IMR-90 (cell line): ENCODE measurements at regions not wholly inside any gene's neighbourhood (a gene's known extent, or its start where the extent isn't known, plus 50 kb on each side); places are given as distances from the start of the nearest gene placed in this dataset.
"Not testable (repeated sequence)": the region's sequence is repeated elsewhere in the genome, so short reads cannot be mapped to it uniquely, and the experiment has no call there.

Experiments used
- ATAC-seq: fragments of 200-7000 bp; cut with Tn5 transposase; 2 replicates; pipeline ENCODE4 v1.9.1; 2020; ENCODE audit warnings: low read depth, mild to moderate bottlenecking, moderate library complexity
- BruUV-seq: library from RNA; stranded (reverse); fragments of 400-500 nt; replicated peaks from 2 replicates; lab custom pipeline; 2021; lab: Mats Ljungman, UMichigan
- CTCF ChIA-PET: fragments of 300-600 bp; formaldehyde crosslinking; extraction: SDS; loops from one replicate; lab custom pipeline; 2021; ENCODE audit warnings: antibody characterized with exemption; lab: Yijun Ruan, JAX
- POLR2A ChIA-PET: fragments of 300-600 bp; sonication (Branson Sonifier 250); formaldehyde crosslinking; loops from one replicate; lab custom pipeline; 2022; ENCODE audit warnings: antibody characterized with exemption; ENCODE audit not compliant: unreplicated experiment; lab: Charles Lee
- DNase-seq: peaks from one replicate; pipeline ENCODE4 v3.0.0; 2013
- H2AFZ ChIP-seq: replicated peaks from 2 replicates; pipeline ENCODE3; 2013; ENCODE audit warnings: low read length, mild to moderate bottlenecking; ENCODE audit not compliant: poor library complexity
- H2AK5ac ChIP-seq: 2 replicates; pipeline ENCODE4 v1.6.1; 2013; ENCODE audit warnings: low read depth, low read length, inconsistent platforms
- H2AK9ac ChIP-seq: replicated peaks from 2 replicates; pipeline ENCODE3; 2013; ENCODE audit warnings: mild to moderate bottlenecking, low read depth, low read length, moderate library complexity; ENCODE audit not compliant: poor library complexity
- H2BK120ac ChIP-seq: 2 replicates; pipeline ENCODE4 v1.6.1; 2013; ENCODE audit warnings: low read depth, low read length, inconsistent platforms
- H2BK15ac ChIP-seq: 3 replicates; pipeline ENCODE4 v1.6.1; 2013; ENCODE audit warnings: low read depth, low read length, inconsistent platforms
- H2BK20ac ChIP-seq: 2 replicates; pipeline ENCODE4 v1.6.1; 2013; ENCODE audit warnings: low read depth, mild to moderate bottlenecking, inconsistent platforms, low read length, moderate library complexity
- H2BK5ac ChIP-seq: 2 replicates; pipeline ENCODE4 v1.6.1; 2013; ENCODE audit warnings: mild to moderate bottlenecking, low read depth, low read length, inconsistent platforms; ENCODE audit not compliant: poor library complexity, severe bottlenecking
- H3K14ac ChIP-seq: replicated peaks from 2 replicates; pipeline ENCODE4 v1.6.1; 2013; ENCODE audit warnings: low read depth, low read length, inconsistent platforms
- H3K18ac ChIP-seq: 2 replicates; pipeline ENCODE4 v1.6.1; 2013; ENCODE audit warnings: low read depth, low read length, control low read depth
- H3K23ac ChIP-seq: 2 replicates; pipeline ENCODE4 v1.6.1; 2013; ENCODE audit warnings: low read depth, low read length, inconsistent platforms
- H3K27ac ChIP-seq: 2 replicates; pipeline ENCODE4 v1.5.1; 2013; ENCODE audit warnings: mild to moderate bottlenecking, control low read depth, low read length; ENCODE audit not compliant: insufficient read depth
- H3K27me3 ChIP-seq: 2 replicates; pipeline ENCODE4 v1.6.1; 2013; ENCODE audit warnings: low read length; ENCODE audit not compliant: control insufficient read depth, insufficient read depth
- H3K36me3 ChIP-seq: 2 replicates; pipeline ENCODE4 v1.6.1; 2013; ENCODE audit warnings: low read length, mixed read lengths; ENCODE audit not compliant: control insufficient read depth, insufficient read depth
- H3K4ac ChIP-seq: 2 replicates; pipeline ENCODE4 v1.6.1; 2013; ENCODE audit warnings: low read depth, low read length, inconsistent platforms
- H3K4me1 ChIP-seq: 2 replicates; pipeline ENCODE4 v1.6.1; 2013; ENCODE audit warnings: low read length, mixed read lengths; ENCODE audit not compliant: control insufficient read depth, insufficient read depth
- H3K4me2 ChIP-seq: 2 replicates; pipeline ENCODE4 v1.6.1; 2013; ENCODE audit warnings: low read depth, mild to moderate bottlenecking, control low read depth, low read length, moderate library complexity
- H3K4me3 ChIP-seq: 2 replicates; pipeline ENCODE4 v1.5.1; 2013; ENCODE audit warnings: low read depth, mild to moderate bottlenecking, control low read depth, low read length, moderate library complexity; ENCODE audit not compliant: insufficient read depth
- H3K56ac ChIP-seq: 2 replicates; pipeline ENCODE4 v1.6.1; 2013; ENCODE audit warnings: low read length, inconsistent platforms; ENCODE audit not compliant: insufficient read depth; ENCODE audit errors: extremely low read depth
- H3K79me1 ChIP-seq, 2 experiments: 2 replicates each; pipeline ENCODE4 v1.6.1; 2013; ENCODE audit warnings: low read length in 2 of 2, inconsistent platforms in 1 of 2, low read depth in 1 of 2
- H3K9ac ChIP-seq: 2 replicates; pipeline ENCODE4 v1.6.1; 2013; ENCODE audit warnings: low read depth, low read length, control low read depth
- H3K9me1 ChIP-seq: 2 replicates; pipeline ENCODE4 v1.6.1; 2013; ENCODE audit warnings: low read length, inconsistent platforms; ENCODE audit not compliant: insufficient read depth
- H3K9me3 ChIP-seq: 2 replicates; pipeline ENCODE4 v1.6.1; 2013; ENCODE audit warnings: low read length; ENCODE audit not compliant: control insufficient read depth, insufficient read depth
- H4K20me1 ChIP-seq: 2 replicates; pipeline ENCODE4 v1.6.1; 2013; ENCODE audit warnings: low read length, inconsistent platforms; ENCODE audit not compliant: insufficient read depth
- H4K5ac ChIP-seq: 2 replicates; pipeline ENCODE4 v1.6.1; 2013; ENCODE audit warnings: mild to moderate bottlenecking, low read depth, low read length, control low read depth
- H4K8ac ChIP-seq, 2 experiments: 2 replicates each; pipeline ENCODE4 v1.6.1; 2013; ENCODE audit warnings: low read depth in 2 of 2, low read length in 2 of 2, control low read depth in 1 of 2, inconsistent platforms in 1 of 2
- H4K91ac ChIP-seq: 2 replicates; pipeline ENCODE4 v1.6.1; 2013; ENCODE audit warnings: low read depth, low read length, inconsistent platforms; ENCODE audit not compliant: insufficient read depth
- WGBS, 2 experiments: methylation state at CpG; one replicate each; pipeline versions ENCODE4 v1.1.5 to v1.1.7; 2013; ENCODE audit warnings: missing lambda C conversion rate in 2 of 2; ENCODE audit not compliant: insufficient read length in 1 of 2; ENCODE audit errors: extremely low coverage in 2 of 2; 5-methylcytosine and 5-hydroxymethylcytosine counted together
- dilution Hi-C: fragments of 300-500 bp; cut with HindIII; formaldehyde crosslinking; loops from one replicate; pipeline ENCODE4 v1.14.3; 2018; ENCODE audit warnings: low sequenced_read_pairs; ENCODE audit not compliant: unreplicated experiment
- in situ Hi-C: fragments of 300-500 bp; cut with MboI; formaldehyde crosslinking; loops from 3 replicates; pipeline ENCODE4 v1.14.3; 2019; ENCODE audit warnings: low sequenced_read_pairs, inconsistent platforms, mixed read lengths
- intact Hi-C: fragments of 100-400 bp; cut with micrococcal nuclease; formaldehyde crosslinking; loops from 2 replicates; pipeline ENCODE4 v1.10.0; 2022

GRCh38 chr11:67893487-67893886, 110.4 kb downstream of the UNC93B1 start:
- H3K27ac ChIP-seq, H3K18ac ChIP-seq, H3K56ac ChIP-seq, in situ Hi-C loops, intact Hi-C loops, H3K23ac ChIP-seq, BruUV-seq, H3K9ac ChIP-seq, H3K36me3 ChIP-seq, DNase-seq, dilution Hi-C loops, CTCF ChIA-PET, H3K79me1 ChIP-seq, H3K9me3 ChIP-seq, H4K5ac ChIP-seq, H2BK15ac ChIP-seq, H3K4me3 ChIP-seq, H4K8ac ChIP-seq, H3K4ac ChIP-seq, H3K4me2 ChIP-seq, ATAC-seq, H3K27me3 ChIP-seq, H4K20me1 ChIP-seq, H2BK5ac ChIP-seq, H2AK5ac ChIP-seq, H3K4me1 ChIP-seq, H2AFZ ChIP-seq, H2BK20ac ChIP-seq, H2BK120ac ChIP-seq, H2AK9ac ChIP-seq, H3K9me1 ChIP-seq, H3K14ac ChIP-seq, POLR2A ChIA-PET, H4K91ac ChIP-seq: not testable (repeated sequence)
- no CpG with 5 or more reads among the region's 1 CpG for WGBS, 2 experiments

- BruUV-seq: not testable (repeated sequence)
Measured at GRCh38 chr11:67889646-67890045, 114.3 kb downstream of the UNC93B1 start.

More at GRCh38 chr11:67889646-67890045, 114.3 kb downstream of the UNC93B1 start:
- H4K91ac ChIP-seq, H3K23ac ChIP-seq, H3K18ac ChIP-seq, H3K9me3 ChIP-seq, H2BK120ac ChIP-seq, CTCF ChIA-PET, dilution Hi-C loops, intact Hi-C loops, H2BK15ac ChIP-seq, H3K14ac ChIP-seq, H3K36me3 ChIP-seq, in situ Hi-C loops, H3K4ac ChIP-seq, DNase-seq, H4K8ac ChIP-seq, H4K5ac ChIP-seq, H3K9me1 ChIP-seq, ATAC-seq, H2AK9ac ChIP-seq, POLR2A ChIA-PET, H2BK5ac ChIP-seq, H3K4me1 ChIP-seq, H3K56ac ChIP-seq, H3K79me1 ChIP-seq, H3K9ac ChIP-seq, H3K4me3 ChIP-seq, H2AFZ ChIP-seq, H3K27ac ChIP-seq, H4K20me1 ChIP-seq, H3K4me2 ChIP-seq, H2BK20ac ChIP-seq, H2AK5ac ChIP-seq: not testable (repeated sequence)
- peaks cover 12% of the 10 kb centered on the region for H3K27me3 ChIP-seq
- no CpG with 5 or more reads among the region's 4 CpGs for WGBS, 2 experiments
